HEK293 (cell line): ENCODE measurements at regions not wholly inside any gene's neighbourhood (a gene's known extent, or its start where the extent isn't known, plus 50 kb on each side); places are given as distances from the start of the nearest gene placed in this dataset.

Experiments used
- CTCF ChIP-seq: fragments of 450-650 bp; formaldehyde crosslinking; IDR thresholded peaks from 2 replicates; pipeline ENCODE4 v1.5.1; 2016; ENCODE audit warnings: missing biosample characterization, missing genetic modification characterization
- HOXC10 ChIP-seq: sonication (generic); formaldehyde crosslinking; IDR thresholded peaks from 2 replicates; pipeline ENCODE4 v1.8.1; 2023; ENCODE audit warnings: mild to moderate bottlenecking, missing genetic modification reagents
- RBAK ChIP-seq: fragments of 450-650 bp; formaldehyde crosslinking; IDR thresholded peaks from 2 replicates; pipeline ENCODE4 v1.5.1; 2016; ENCODE audit warnings: missing biosample characterization, missing genetic modification characterization
- TSHZ1 ChIP-seq: fragments of 450-650 bp; formaldehyde crosslinking; IDR thresholded peaks from 2 replicates; pipeline ENCODE4 v1.5.1; 2016; ENCODE audit warnings: missing biosample characterization, missing genetic modification characterization, borderline replicate concordance
- YY1 ChIP-seq: fragments of 450-650 bp; formaldehyde crosslinking; IDR thresholded peaks from 2 replicates; pipeline ENCODE4 v1.5.1; 2018; ENCODE audit warnings: missing biosample characterization, missing genetic modification characterization
- ZBTB20 ChIP-seq: fragments of 450-650 bp; formaldehyde crosslinking; IDR thresholded peaks from 2 replicates; pipeline ENCODE4 v1.5.1; 2016; ENCODE audit warnings: missing biosample characterization, missing genetic modification characterization
- ZNF10 ChIP-seq: fragments of 450-650 bp; formaldehyde crosslinking; IDR thresholded peaks from 2 replicates; pipeline ENCODE4 v1.5.1; 2017; ENCODE audit warnings: missing biosample characterization, missing genetic modification characterization
- ZNF19 ChIP-seq: fragments of 450-650 bp; formaldehyde crosslinking; IDR thresholded peaks from 2 replicates; pipeline ENCODE4; 2016; ENCODE audit warnings: missing biosample characterization, missing genetic modification characterization, low read depth
- ZNF624 ChIP-seq: fragments of 450-650 bp; formaldehyde crosslinking; IDR thresholded peaks from 2 replicates; pipeline ENCODE4 v1.5.1; 2017; ENCODE audit warnings: missing biosample characterization, missing genetic modification characterization
- ZNF707 ChIP-seq: fragments of 450-650 bp; formaldehyde crosslinking; IDR thresholded peaks from 2 replicates; pipeline ENCODE4 v1.5.1; 2016; ENCODE audit warnings: missing biosample characterization, missing genetic modification characterization
- ZNF768 ChIP-seq: fragments of 450-650 bp; formaldehyde crosslinking; IDR thresholded peaks from 2 replicates; pipeline ENCODE4 v1.5.1; 2018; ENCODE audit warnings: missing biosample characterization, mild to moderate bottlenecking, missing genetic modification characterization

GRCh38 chr11:92819830-92820229, 149.6 kb upstream of the MTNR1B start:
- no peak for TF ChIP-seq ZNF768 (tag by site-specific recombination)
- no peak for TF ChIP-seq ZBTB20
- no peak for TF ChIP-seq HOXC10
- no peak for TF ChIP-seq ZNF19 (tag by site-specific recombination)
- TF ChIP-seq ZNF624 (tag by site-specific recombination) = no peak
- no peak for TF ChIP-seq CTCF (tag by site-specific recombination)
- no peak for TF ChIP-seq TSHZ1 (tag by site-specific recombination)
- no peak for TF ChIP-seq YY1 (tag by site-specific recombination)
- TF ChIP-seq RBAK (tag by site-specific recombination) = no peak
- no peak for TF ChIP-seq ZNF707 (tag by site-specific recombination)
- TF ChIP-seq ZNF10 (tag by site-specific recombination) = no peak
